NCI-H2196 (cell line): ENCODE measurements at regions not wholly inside any gene's neighbourhood (a gene's known extent, or its start where the extent isn't known, plus 50 kb on each side); places are given as distances from the start of the nearest gene placed in this dataset.

ENCODE experiments used
- DNase-seq: peaks from one replicate; lab custom pipeline; 2025; ENCODE audit not compliant: unreplicated experiment; lab: John Stamatoyannopoulos, UW

- DNase-seq, result no peak
Measured at GRCh38 chr12:87795555-87795954, 233.6 kb downstream of the C12orf50 start.

GRCh38 chr12:87794854-87795253, 234.3 kb downstream of the C12orf50 start:
- no peak for DNase-seq

- DNase-seq, result no peak
Measured at GRCh38 chr12:87793131-87793530, 236.1 kb downstream of the C12orf50 start.

DNA sequence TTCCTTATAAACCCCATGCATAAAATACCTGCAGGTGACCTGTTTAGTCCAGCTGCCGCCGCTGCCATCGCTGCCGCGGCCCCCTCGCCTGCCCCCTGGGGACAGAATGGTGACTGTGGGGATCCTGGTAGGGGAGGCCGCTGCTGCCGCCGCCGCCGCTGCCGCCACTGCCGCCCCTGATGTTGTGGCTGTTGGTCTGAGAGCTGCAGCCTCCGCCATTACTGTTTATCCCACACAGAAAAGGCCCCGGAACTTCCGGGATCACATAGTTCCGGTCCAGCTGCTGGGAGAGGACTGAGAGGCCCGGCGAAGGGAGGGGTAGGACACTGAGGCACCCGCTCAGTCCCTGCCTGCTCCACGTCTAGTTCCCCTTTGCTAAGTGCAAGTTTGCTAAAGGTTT, 244.9 kb downstream of the C12orf50 start:
- DNase-seq, result no peak

- DNase-seq, result no peak
Measured at GRCh38 chr12:87783467-87783866, 245.7 kb downstream of the C12orf50 start.

- DNase-seq, result no peak
Measured at GRCh38 chr12:87782838-87783237, 246.4 kb downstream of the C12orf50 start.

DNA sequence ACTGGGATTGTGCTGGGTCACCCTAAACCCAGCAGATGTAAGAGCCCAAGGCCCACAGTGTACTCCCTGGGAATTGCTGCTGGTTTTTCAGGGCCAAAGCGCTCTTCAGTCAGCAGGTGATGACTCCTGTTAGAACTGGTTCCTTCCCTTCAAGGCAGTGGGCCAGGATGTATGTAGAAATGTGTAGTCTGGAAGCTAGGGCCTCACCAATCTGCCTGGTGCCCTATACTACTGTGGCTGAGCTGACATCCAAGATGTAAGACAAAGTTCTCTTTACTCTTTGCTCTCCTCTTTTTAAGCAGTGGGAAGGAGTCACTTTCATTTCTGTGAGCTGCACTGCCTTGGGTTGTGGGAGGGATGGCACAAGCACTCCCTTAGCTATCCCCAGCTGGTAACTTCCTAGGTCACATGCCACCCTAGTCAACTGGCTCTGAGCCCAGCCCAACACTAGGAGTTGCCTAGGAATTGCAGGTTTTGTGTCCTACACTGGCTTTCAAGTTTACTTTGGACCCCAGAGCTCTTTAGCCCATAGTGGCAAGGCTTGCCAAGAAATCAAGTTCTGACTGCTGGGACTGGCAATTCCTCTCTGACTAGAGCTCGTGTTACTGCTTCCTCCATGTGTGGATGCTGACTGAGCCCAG, 249.2 kb downstream of the C12orf50 start:
- no peak for DNase-seq

DNA sequence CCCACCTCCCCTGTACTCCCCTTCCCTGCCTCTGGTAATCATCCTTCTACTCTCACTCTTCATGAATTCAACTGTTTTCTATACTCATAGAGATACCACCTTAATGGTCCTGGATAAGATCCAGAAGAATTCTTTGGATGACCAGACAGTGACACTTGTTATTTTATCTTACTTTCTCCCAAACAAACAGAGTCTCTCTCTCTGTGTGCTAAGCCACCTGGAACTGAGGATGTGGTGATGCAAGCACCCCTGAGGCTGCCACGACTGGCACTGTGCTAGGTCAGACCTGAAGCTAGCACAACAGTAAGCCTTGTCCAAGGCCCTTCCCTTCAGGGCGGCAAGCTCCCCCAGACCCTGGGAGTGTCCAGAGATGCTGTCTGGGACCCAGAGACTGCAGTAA, 250.2 kb downstream of the C12orf50 start:
- no peak for DNase-seq

GRCh38 chr12:87778065-87778464, 251.1 kb downstream of the C12orf50 start:
- DNase-seq, result no peak

GRCh38 chr12:87775784-87776183, 253.4 kb downstream of the C12orf50 start:
- no peak for DNase-seq

DNA sequence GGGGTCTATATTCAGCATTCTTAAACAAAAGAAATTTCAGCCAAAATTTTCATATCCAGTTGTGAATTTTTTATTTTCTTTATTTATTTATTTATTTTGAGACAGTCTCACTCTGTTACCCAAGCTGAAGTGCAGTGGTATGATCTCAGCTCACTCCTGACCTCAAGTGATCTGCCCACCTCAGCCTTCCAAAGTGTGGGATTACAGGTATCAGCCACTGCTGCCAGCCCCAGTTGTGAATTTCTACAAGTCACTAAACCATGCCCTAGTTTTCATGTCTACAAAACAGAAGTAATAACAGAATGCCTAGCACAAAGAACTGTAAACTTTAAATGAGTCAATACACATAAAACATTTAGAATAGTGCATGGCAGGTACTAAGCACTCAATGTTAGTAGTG, 254.2 kb downstream of the C12orf50 start:
- DNase-seq, result no peak

DNA sequence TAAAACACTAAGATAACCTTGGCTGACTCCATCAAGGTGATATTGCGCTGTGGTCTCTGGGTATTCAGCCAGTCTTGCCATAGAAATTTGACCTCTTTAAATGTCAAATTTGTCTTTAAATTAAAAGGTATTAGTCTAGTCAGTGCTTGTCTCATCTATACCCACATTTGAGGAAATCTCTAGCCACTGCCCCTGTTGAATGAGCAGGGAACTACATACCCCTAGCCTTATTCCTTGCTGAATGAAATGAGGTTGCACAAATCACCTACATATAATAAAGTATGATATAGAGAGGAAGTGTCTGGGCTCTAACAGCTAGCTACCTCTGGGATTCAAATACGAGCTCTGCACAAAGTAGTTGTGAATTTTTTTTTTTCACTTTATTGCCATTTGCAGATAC, 256.8 kb downstream of the C12orf50 start:
- DNase-seq, result no peak

DNA sequence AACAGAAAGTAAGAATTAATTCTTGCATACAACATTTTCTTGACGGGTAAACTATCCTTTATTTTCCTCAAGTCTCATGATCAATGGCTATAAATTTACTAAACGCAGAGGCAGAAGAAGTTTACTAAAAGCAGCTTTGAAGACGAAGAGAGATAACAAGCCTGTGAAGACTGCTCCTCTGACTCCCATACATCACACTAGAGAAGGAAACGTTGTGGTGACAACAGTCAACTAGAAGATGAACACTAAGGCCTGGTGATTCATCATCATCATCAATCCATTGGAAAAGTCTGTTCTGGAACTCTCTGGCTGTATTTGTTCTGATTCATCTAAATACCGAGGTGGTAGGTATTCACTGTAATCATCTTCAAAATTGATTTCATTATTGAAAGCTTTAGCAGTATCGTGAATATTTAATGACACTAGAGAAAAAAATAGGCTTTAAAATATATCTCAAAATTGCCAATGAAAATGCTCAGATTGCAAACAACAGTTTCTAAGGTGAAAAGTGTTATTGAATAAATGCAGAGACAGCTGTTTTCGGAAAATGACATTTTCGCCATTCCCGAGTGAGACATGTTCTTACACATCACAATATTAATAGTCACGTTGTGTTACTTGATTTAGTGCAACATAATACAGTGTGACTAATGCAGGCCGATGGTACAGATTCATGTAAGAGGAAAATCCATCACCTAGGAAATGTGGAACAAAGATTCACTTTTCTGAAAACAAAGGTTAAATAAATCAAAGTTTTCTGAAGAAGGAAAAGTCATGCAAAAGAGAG, 260.5 kb downstream of the C12orf50 start:
- no peak for DNase-seq

DNA sequence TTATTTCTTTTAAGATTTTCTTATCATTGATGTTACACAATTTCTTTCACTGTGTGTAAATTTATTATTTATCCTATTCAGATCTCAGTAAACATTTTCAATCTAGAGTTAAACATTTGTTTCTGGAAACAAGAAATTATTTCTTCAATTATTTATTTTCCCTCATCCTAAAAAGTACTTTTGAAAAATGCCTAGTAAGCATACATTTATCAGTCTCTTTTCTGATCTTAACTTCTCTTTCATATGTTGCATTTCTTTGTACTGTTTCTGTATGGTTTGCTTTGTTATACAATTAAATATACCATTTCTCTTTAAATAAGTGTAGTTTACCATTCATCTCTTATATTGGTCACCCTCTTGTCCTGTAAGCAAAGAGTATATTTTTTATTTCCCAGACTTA, 263.2 kb downstream of the C12orf50 start:
- DNase-seq, result no peak

DNA sequence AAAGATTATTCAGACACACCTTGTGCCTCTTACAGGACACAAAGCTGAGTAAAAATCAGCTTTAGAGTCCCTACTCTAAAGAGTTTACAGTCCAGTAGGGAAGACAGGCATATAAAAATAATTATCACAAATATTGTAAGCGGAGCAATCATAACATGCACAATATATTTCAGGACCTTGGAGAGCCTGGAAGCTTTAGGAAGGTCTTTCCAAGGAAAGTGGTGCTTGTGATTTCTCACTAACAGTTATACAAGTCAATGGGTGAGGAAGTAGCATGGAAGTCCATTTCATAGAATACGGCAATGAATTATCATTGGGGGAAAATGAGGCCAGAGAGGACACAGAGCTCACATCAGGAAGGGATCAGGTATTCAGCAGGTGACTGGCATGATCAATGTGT, 268.3 kb downstream of the C12orf50 start:
- DNase-seq, result no peak

GRCh38 chr12:87758271-87758670, 270.9 kb downstream of the C12orf50 start:
- no peak for DNase-seq

DNA sequence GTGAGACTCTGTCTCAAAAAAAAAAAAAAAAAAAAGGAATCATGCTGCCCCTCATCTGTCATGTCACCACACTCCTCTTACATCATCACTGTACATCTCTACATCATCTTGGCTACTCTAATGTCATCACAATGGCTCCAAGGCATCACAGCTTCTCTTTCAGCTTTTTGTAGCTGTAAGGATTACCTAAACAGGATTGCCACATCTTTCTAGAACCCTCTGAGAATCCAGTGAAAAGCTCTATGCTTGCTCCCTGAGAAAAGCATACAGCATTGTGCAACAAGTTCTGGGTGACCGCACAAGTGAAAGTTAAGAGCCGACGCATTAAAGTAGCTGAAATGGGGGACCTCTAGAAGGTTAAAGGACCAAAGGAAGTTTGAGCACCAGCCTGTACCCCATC, 272.5 kb downstream of the C12orf50 start:
- DNase-seq, result no peak

DNA sequence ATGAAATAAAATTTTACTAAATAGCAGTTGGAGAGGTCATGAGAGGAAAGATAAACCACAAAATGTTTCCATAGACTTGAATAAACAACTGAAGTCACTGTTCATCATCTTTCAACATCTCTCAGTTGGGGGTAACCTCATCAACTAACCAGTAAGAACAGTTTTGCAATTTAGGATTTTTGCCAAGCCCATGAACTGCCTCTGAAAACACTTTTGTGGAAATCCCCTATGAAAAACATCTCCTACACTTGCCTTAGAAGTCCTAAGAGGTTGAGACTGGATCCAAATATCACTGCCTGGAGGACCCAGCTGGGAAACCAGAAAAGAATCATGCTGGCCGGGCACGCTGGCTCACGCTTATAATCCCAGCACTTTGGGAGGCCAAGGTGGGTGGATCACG, 273.1 kb downstream of the C12orf50 start:
- no peak for DNase-seq

- no peak for DNase-seq
Measured at GRCh38 chr12:87728931-87729593, 300.1 kb downstream of the C12orf50 start.

- DNase-seq, result no peak
Measured at GRCh38 chr12:87720967-87721366, 308.2 kb downstream of the C12orf50 start.

- no peak for DNase-seq
Measured at GRCh38 chr12:87704374-87704773, 324.8 kb downstream of the C12orf50 start.

DNA sequence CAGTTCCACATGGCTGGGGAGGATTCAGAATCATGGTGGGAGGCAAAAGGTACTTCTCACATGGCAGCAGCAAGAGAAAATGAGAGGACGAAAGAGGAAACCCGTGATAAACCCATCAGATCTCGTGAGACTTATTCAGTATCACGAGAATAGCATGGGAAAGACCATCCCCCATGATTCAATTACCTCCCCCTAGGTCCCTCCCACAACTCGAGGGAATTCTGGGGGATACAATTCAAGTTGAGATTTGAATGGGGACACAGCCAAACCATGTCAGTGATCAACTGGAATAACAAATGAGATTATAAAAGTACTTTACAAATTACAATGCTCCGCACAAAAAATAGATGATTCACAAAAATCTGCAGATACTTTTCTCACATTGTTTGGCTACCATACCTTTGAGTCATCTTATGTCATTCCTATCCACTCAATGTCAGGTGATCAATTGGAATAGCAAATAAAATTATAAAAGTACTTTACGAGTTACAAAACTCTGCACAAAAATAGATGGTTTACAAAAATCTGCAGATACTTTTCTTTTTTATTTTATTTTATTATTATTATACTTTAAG, 338.9 kb downstream of the C12orf50 start:
- DNase-seq, result no peak
